Fibroblast of villous mesenchyme (primary cell): ENCODE measurements at regions not wholly inside any gene's neighbourhood (a gene's known extent, or its start where the extent isn't known, plus 50 kb on each side); places are given as distances from the start of the nearest gene placed in this dataset.

ENCODE experiments used
- DNase-seq: peaks from one replicate; pipeline ENCODE4 v3.0.0-alpha.2; 2010; ENCODE audit warnings: low read depth
- H3K4me3 ChIP-seq: 2 replicates; pipeline ENCODE4 v1.5.1; 2011; ENCODE audit warnings: low read depth, mild to moderate bottlenecking, low read length
- TF ChIP-seq, protein P1 (sequence below): IDR thresholded peaks from 2 replicates; pipeline ENCODE4 v1.5.1; 2012; ENCODE audit warnings: low read depth, mild to moderate bottlenecking, low read length; ENCODE audit not compliant: insufficient read depth

DNA sequence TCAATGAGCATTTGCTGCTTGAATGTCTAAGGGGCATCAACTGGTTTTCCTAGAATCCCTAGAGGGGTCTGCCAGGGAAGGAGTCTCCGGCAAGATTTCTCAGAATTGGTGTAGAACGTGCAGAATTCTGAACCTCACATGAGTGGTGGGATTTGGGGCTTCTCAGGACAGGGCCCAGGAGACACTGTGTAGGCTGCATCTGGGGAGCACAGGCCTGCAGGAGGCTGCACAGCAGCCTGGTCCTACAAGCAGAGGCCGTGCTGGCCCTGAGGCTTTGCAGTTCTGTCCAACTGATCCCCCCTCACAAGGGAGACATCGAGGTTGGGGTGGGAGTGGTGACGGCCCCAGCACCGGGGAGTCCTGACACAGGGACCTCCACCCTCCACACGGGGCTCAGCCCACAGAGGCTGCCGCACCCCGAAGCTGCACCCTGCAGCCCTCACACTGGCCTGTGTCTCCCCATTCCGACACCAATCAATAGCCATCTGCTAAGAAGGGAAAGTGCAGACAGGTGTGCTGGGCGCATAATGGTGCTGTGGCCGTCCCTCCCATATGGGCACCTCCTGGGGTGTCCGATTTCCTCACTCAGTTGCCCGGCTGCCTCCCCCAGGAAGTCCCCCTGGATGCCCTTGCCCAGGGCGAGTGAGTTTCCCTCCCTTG is 688.1 kb downstream of the BRD1 start:
- no peak overlapping the region for H3K4me3 ChIP-seq
- TF ChIP-seq, protein P1, sequence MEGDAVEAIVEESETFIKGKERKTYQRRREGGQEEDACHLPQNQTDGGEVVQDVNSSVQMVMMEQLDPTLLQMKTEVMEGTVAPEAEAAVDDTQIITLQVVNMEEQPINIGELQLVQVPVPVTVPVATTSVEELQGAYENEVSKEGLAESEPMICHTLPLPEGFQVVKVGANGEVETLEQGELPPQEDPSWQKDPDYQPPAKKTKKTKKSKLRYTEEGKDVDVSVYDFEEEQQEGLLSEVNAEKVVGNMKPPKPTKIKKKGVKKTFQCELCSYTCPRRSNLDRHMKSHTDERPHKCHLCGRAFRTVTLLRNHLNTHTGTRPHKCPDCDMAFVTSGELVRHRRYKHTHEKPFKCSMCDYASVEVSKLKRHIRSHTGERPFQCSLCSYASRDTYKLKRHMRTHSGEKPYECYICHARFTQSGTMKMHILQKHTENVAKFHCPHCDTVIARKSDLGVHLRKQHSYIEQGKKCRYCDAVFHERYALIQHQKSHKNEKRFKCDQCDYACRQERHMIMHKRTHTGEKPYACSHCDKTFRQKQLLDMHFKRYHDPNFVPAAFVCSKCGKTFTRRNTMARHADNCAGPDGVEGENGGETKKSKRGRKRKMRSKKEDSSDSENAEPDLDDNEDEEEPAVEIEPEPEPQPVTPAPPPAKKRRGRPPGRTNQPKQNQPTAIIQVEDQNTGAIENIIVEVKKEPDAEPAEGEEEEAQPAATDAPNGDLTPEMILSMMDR = no peak
- no peak for DNase-seq

DNA sequence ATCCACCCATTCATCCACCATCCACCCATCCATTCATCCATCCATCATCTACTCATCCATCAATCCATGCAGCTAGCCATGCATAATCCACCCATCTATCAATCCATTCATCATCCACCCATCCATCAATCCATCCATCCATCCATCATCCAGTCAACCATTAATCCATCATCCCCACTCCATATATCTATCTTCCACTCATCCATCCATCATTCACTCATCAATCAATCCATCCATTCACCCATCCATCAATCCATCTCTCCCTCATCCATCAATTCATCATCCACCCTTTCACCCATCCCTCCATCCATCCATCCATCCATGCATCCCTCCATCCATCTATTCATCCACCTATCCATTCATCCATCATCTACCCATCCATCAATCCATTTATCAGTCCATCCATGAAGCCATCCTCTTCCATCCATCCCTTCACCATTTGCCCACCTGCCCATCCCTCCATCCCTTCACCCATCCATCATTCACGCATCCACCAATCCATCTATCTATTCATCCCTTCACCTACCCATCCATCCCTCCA is 689.4 kb downstream of the BRD1 start:
- DNase-seq = no peak
- TF ChIP-seq, protein P1 = no peak
- H3K4me3 ChIP-seq = no peak overlapping the region

- TF ChIP-seq, protein P1 = no peak
- H3K4me3 ChIP-seq = no peak overlapping the region
- no peak for DNase-seq
Observed at GRCh38 chr22:49137206-49137840, 690.4 kb downstream of the BRD1 start.

GRCh38 chr22:49136816-49137180 is 690.9 kb downstream of the BRD1 start:
- TF ChIP-seq, protein P1 = no peak
- no peak for DNase-seq
- H3K4me3 ChIP-seq = no peak overlapping the region

- H3K4me3 ChIP-seq = no peak overlapping the region
- TF ChIP-seq, protein P1 = no peak
- no peak for DNase-seq
Observed at GRCh38 chr22:49136041-49136815, 691.4 kb downstream of the BRD1 start.

DNA sequence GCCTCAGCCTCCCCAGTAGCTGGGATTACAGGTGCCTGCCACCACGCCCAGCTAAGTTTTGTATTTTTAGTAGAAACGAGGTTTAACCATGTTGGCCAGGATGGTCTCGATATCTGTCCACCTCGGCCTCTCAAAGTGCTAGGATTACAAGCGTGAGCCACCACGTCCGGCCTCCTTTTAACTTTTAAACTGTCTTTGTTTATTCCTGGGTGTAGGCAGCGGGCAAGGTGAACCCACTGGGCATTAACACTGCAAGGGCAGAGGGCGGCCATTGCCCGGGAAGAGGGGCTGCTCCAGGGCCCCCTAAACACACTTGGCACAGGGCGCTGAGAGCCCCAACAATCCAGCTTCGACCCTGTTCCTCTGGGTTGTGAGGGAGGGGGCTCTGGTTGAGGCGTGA is 693.6 kb downstream of the BRD1 start:
- DNase-seq = no peak
- H3K4me3 ChIP-seq = no peak overlapping the region
- TF ChIP-seq, protein P1 = no peak
